Heart left ventricle (tissue), 13 donors: ENCODE measurements at regions not wholly inside any gene's neighbourhood (a gene's known extent, or its start where the extent isn't known, plus 50 kb on each side); places are given as distances from the start of the nearest gene placed in this dataset.

ENCODE experiments used
- CTCF ChIP-seq, 12 donors: fragments of 200-600 bp; sonication (generic) in 4 of 12; IDR thresholded peaks; one replicate each; pipeline versions ENCODE4 v1.5.0 to v1.8.0; 2018 to 2022; ENCODE audit warnings: antibody characterized with exemption in 12 of 12, mild to moderate bottlenecking in 5 of 12
- POLR2A ChIP-seq, 2 donors: fragments of 450-650 bp; IDR thresholded peaks; one replicate each; pipeline ENCODE4 v1.6.1; 2017; ENCODE audit warnings: antibody characterized with exemption in 2 of 2, mild to moderate bottlenecking in 2 of 2, moderate library complexity in 2 of 2
- donor health status: ischemic (EF 13 %, LVEDD 7.1; RV severe dilation, severe dysfunction).
- donor health status: DM: no; HTN: yes; CAD: no.
- donor health status: DM: no; HTN: no; CAD: no.
- donor health status: ischemic (EF 25% LVEDD 6.9; RV normal size, moderate dysfunction).
- donor health status: ischemic (EF 25% LVEDD 5.7; RV mildly dilated, moderate dysfunction).
- donor health status: ischemic (EF 35%, LVEDD 5.7; RV mildly dilated, moderate dysfunction).
- donor health status: nonischemic (EF 11% LVEDD 7.7; RV severe dilation, severe dysfunction).
- donor health status: DM: yes; HTN: yes; CAD: no.
- donor health status: PGD.
- donor health status: ischemic (EF 29% LVEDD 5.4; RV normal size, mild dysfunction).
- donor health status: nonischemic (EF 23%, LVEDD 6.1; RV moderate dilation, normal function).

- TF ChIP-seq POLR2A (IDR thresholded peaks at IDR 0.05) (no peak), CTCF (IDR thresholded peaks at IDR 0.05) (no peak)
Observed at GRCh38 chr12:97203408-97203807, 259.2 kb upstream of the RMST start.
